ENCODE measurements at regions not wholly inside any gene's neighbourhood (a gene's known extent, or its start where the extent isn't known, plus 50 kb on each side); places are given as distances from the start of the nearest gene placed in this dataset.
A peak's percentile ranks its signal among the peaks of the same experiment; 100 is the strongest.

- Histone ChIP-seq H3K4me3 (ENCODE audit: low read depth in 1 of 3, low read length in 3 of 3) (no peak overlapping the region), H3K36me3 (ENCODE audit: control insufficient read depth in 3 of 3, insufficient read depth in 2 of 3, low read depth in 1 of 3, low read length in 3 of 3) (no peaks in the 10 kb centered on the region), H3K9me3 (ENCODE audit: control insufficient read depth in 2 of 2, insufficient read depth in 1 of 2, low read depth in 1 of 2, low read length in 1 of 2) (no peaks in the 10 kb centered on the region), H3K27me3 (ENCODE audit: control insufficient read depth in 3 of 3, insufficient read depth in 3 of 3, low read length in 3 of 3) (no peaks in the 10 kb centered on the region), H3K4me1 (ENCODE audit: control insufficient read depth in 3 of 3, insufficient read depth in 2 of 3, low read depth in 1 of 3, low read length in 2 of 3) (no peaks in the 10 kb centered on the region), H3K27ac (ENCODE audit: low read depth in 1 of 3, low read length in 2 of 3) (no peak overlapping the region)
- no peak for DNase-seq
- FAIRE-seq = no peak
Observed at GRCh38 chr16:17017442-17017841, 453.3 kb downstream of the XYLT1 start.

- DNase-seq (no peak), FAIRE-seq (no peak)
- H3K9me3 ChIP-seq (ENCODE audit: control insufficient read depth in 2 of 2, insufficient read depth in 1 of 2, low read depth in 1 of 2, low read length in 1 of 2) = no peaks in the 10 kb centered on the region
- 58 to 74% (median 65%) methylated on average over 4 of the region's 4 CpGs for WGBS, 3 donors
- H3K4me1 ChIP-seq (ENCODE audit: control insufficient read depth in 3 of 3, insufficient read depth in 2 of 3, low read depth in 1 of 3, low read length in 2 of 3) = no peaks in the 10 kb centered on the region
- H3K36me3 ChIP-seq (ENCODE audit: control insufficient read depth in 3 of 3, insufficient read depth in 2 of 3, low read depth in 1 of 3, low read length in 3 of 3) = no peaks in the 10 kb centered on the region
- H3K4me3 ChIP-seq (ENCODE audit: low read depth in 1 of 3, low read length in 3 of 3) = no peak overlapping the region
- H3K27ac ChIP-seq (ENCODE audit: low read depth in 1 of 3, low read length in 2 of 3) = no peak overlapping the region
- H3K27me3 ChIP-seq (ENCODE audit: control insufficient read depth in 3 of 3, insufficient read depth in 3 of 3, low read length in 3 of 3) = no peaks in the 10 kb centered on the region
Observed at GRCh38 chr16:17018585-17018939, 452.2 kb downstream of the XYLT1 start.

- DNase-seq (no peak), FAIRE-seq (no peak)
- Histone ChIP-seq H3K4me1 (ENCODE audit: control insufficient read depth in 3 of 3, insufficient read depth in 2 of 3, low read depth in 1 of 3, low read length in 2 of 3) (no peaks in the 10 kb centered on the region), H3K27me3 (ENCODE audit: control insufficient read depth in 3 of 3, insufficient read depth in 3 of 3, low read length in 3 of 3) (no peaks in the 10 kb centered on the region), H3K9me3 (ENCODE audit: control insufficient read depth in 2 of 2, insufficient read depth in 1 of 2, low read depth in 1 of 2, low read length in 1 of 2) (no peaks in the 10 kb centered on the region), H3K27ac (ENCODE audit: low read depth in 1 of 3, low read length in 2 of 3) (no peak overlapping the region), H3K4me3 (ENCODE audit: low read depth in 1 of 3, low read length in 3 of 3) (no peak overlapping the region), H3K36me3 (ENCODE audit: control insufficient read depth in 3 of 3, insufficient read depth in 2 of 3, low read depth in 1 of 3, low read length in 3 of 3) (no peaks in the 10 kb centered on the region)
Observed at GRCh38 chr16:17019366-17019765, 451.4 kb downstream of the XYLT1 start.

GRCh38 chr16:17023606-17024005 lies 447.2 kb downstream of the XYLT1 start:
- H3K27ac ChIP-seq (ENCODE audit: low read depth in 1 of 3, low read length in 2 of 3) = no peak overlapping the region
- H3K4me3 ChIP-seq (ENCODE audit: low read depth in 1 of 3, low read length in 3 of 3) = no peak overlapping the region
- H3K36me3 ChIP-seq (ENCODE audit: control insufficient read depth in 3 of 3, insufficient read depth in 2 of 3, low read depth in 1 of 3, low read length in 3 of 3) = no peaks in the 10 kb centered on the region
- H3K4me1 ChIP-seq (ENCODE audit: control insufficient read depth in 3 of 3, insufficient read depth in 2 of 3, low read depth in 1 of 3, low read length in 2 of 3) = no peaks in the 10 kb centered on the region
- no peaks in the 10 kb centered on the region for H3K9me3 ChIP-seq (ENCODE audit: control insufficient read depth in 2 of 2, insufficient read depth in 1 of 2, low read depth in 1 of 2, low read length in 1 of 2)
- WGBS, 3 donors = 57 to 61% (median 59%) methylated on average over 4 of the region's 4 CpGs
- FAIRE-seq (no peak), DNase-seq (no peak)
- no peaks in the 10 kb centered on the region for H3K27me3 ChIP-seq (ENCODE audit: control insufficient read depth in 3 of 3, insufficient read depth in 3 of 3, low read length in 3 of 3)

- Histone ChIP-seq H3K4me3 (ENCODE audit: low read depth in 1 of 3, low read length in 3 of 3) (no peak overlapping the region), H3K27ac (ENCODE audit: low read depth in 1 of 3, low read length in 2 of 3) (no peak overlapping the region), H3K27me3 (ENCODE audit: control insufficient read depth in 3 of 3, insufficient read depth in 3 of 3, low read length in 3 of 3) (no peaks in the 10 kb centered on the region), H3K4me1 (ENCODE audit: control insufficient read depth in 3 of 3, insufficient read depth in 2 of 3, low read depth in 1 of 3, low read length in 2 of 3) (no peaks in the 10 kb centered on the region), H3K36me3 (ENCODE audit: control insufficient read depth in 3 of 3, insufficient read depth in 2 of 3, low read depth in 1 of 3, low read length in 3 of 3) (no peaks in the 10 kb centered on the region), H3K9me3 (ENCODE audit: control insufficient read depth in 2 of 2, insufficient read depth in 1 of 2, low read depth in 1 of 2, low read length in 1 of 2) (no peaks in the 10 kb centered on the region)
- DNase-seq = no peak
- FAIRE-seq = no peak
- WGBS, 3 donors = 77 to 89% (median 82%) methylated on average over 7 of the region's 7 CpGs
Observed at GRCh38 chr16:17024514-17024913, 446.2 kb downstream of the XYLT1 start.

- DNase-seq = peak in 1 of 2 donors; percentile 48
- H3K27me3 ChIP-seq (ENCODE audit: control insufficient read depth in 3 of 3, insufficient read depth in 3 of 3, low read length in 3 of 3) = no peaks in the 10 kb centered on the region
- no peak overlapping the region for H3K4me3 ChIP-seq (ENCODE audit: low read depth in 1 of 3, low read length in 3 of 3)
- H3K9me3 ChIP-seq (ENCODE audit: control insufficient read depth in 2 of 2, insufficient read depth in 1 of 2, low read depth in 1 of 2, low read length in 1 of 2) = no peaks in the 10 kb centered on the region
- peak overlapping the region in 1 of 3 donors; percentile 54 for H3K27ac ChIP-seq (ENCODE audit: low read depth in 1 of 3, low read length in 2 of 3)
- FAIRE-seq = no peak
- no peaks in the 10 kb centered on the region for H3K4me1 ChIP-seq (ENCODE audit: control insufficient read depth in 3 of 3, insufficient read depth in 2 of 3, low read depth in 1 of 3, low read length in 2 of 3)
- WGBS, 3 donors = 32 to 55% (median 45%) methylated on average over 2 of the region's 2 CpGs
- no peaks in the 10 kb centered on the region for H3K36me3 ChIP-seq (ENCODE audit: control insufficient read depth in 3 of 3, insufficient read depth in 2 of 3, low read depth in 1 of 3, low read length in 3 of 3)
Observed at GRCh38 chr16:17026600-17027242, 444.0 kb downstream of the XYLT1 start.

- H3K36me3 ChIP-seq (ENCODE audit: control insufficient read depth in 3 of 3, insufficient read depth in 2 of 3, low read depth in 1 of 3, low read length in 3 of 3) = no peaks in the 10 kb centered on the region
- no peaks in the 10 kb centered on the region for H3K27me3 ChIP-seq (ENCODE audit: control insufficient read depth in 3 of 3, insufficient read depth in 3 of 3, low read length in 3 of 3)
- DNase-seq = no peak
- FAIRE-seq = no peak
- H3K27ac ChIP-seq (ENCODE audit: low read depth in 1 of 3, low read length in 2 of 3) = no peak overlapping the region
- H3K4me3 ChIP-seq (ENCODE audit: low read depth in 1 of 3, low read length in 3 of 3) = no peak overlapping the region
- no peaks in the 10 kb centered on the region for H3K9me3 ChIP-seq (ENCODE audit: control insufficient read depth in 2 of 2, insufficient read depth in 1 of 2, low read depth in 1 of 2, low read length in 1 of 2)
- H3K4me1 ChIP-seq (ENCODE audit: control insufficient read depth in 3 of 3, insufficient read depth in 2 of 3, low read depth in 1 of 3, low read length in 2 of 3) = no peaks in the 10 kb centered on the region
- 71 to 77% (median 73%) methylated on average over 6 of the region's 6 CpGs for WGBS, 3 donors
Observed at GRCh38 chr16:17027488-17028129, 443.2 kb downstream of the XYLT1 start.

GRCh38 chr16:17029602-17030350 lies 441.0 kb downstream of the XYLT1 start:
- WGBS, 3 donors = 32 to 77% (median 48%) methylated on average over 1 of the region's 1 CpG
- Histone ChIP-seq H3K4me3 (ENCODE audit: low read depth in 1 of 3, low read length in 3 of 3) (no peak overlapping the region), H3K36me3 (ENCODE audit: control insufficient read depth in 3 of 3, insufficient read depth in 2 of 3, low read depth in 1 of 3, low read length in 3 of 3) (no peaks in the 10 kb centered on the region), H3K27ac (ENCODE audit: low read depth in 1 of 3, low read length in 2 of 3) (no peak overlapping the region), H3K9me3 (ENCODE audit: control insufficient read depth in 2 of 2, insufficient read depth in 1 of 2, low read depth in 1 of 2, low read length in 1 of 2) (no peaks in the 10 kb centered on the region), H3K4me1 (ENCODE audit: control insufficient read depth in 3 of 3, insufficient read depth in 2 of 3, low read depth in 1 of 3, low read length in 2 of 3) (no peaks in the 10 kb centered on the region), H3K27me3 (ENCODE audit: control insufficient read depth in 3 of 3, insufficient read depth in 3 of 3, low read length in 3 of 3) (no peaks in the 10 kb centered on the region)
- DNase-seq (no peak), FAIRE-seq (no peak)

Data from small intestine (tissue), 7 donors.